Endodermal cell (in vitro differentiated cells): ENCODE measurements at regions not wholly inside any gene's neighbourhood (a gene's known extent, or its start where the extent isn't known, plus 50 kb on each side); places are given as distances from the start of the nearest gene placed in this dataset.

Experiments
- DNase-seq: peaks from one replicate; pipeline ENCODE4 v3.0.0-alpha.2; 2017
- H3K27ac ChIP-seq: 2 replicates; pipeline ENCODE4 v1.5.1; 2013; ENCODE audit warnings: mild to moderate bottlenecking, low read depth, low read length, moderate library complexity
- H3K27me3 ChIP-seq: 2 replicates; pipeline ENCODE4 v1.6.1; 2013; ENCODE audit warnings: mild to moderate bottlenecking, low read length, moderate library complexity; ENCODE audit not compliant: insufficient read depth, control insufficient read depth, poor library complexity, severe bottlenecking
- H3K36me3 ChIP-seq: 2 replicates; pipeline ENCODE4 v1.7.0; 2013; ENCODE audit warnings: mild to moderate bottlenecking, low read length, moderate library complexity; ENCODE audit not compliant: control insufficient read depth, insufficient read depth
- H3K4me1 ChIP-seq: one replicate; pipeline ENCODE4 v1.7.0; 2013; ENCODE audit warnings: low read length; ENCODE audit not compliant: control insufficient read depth, insufficient read depth
- H3K4me3 ChIP-seq: 2 replicates; pipeline ENCODE4 v1.5.1; 2013; ENCODE audit warnings: mild to moderate bottlenecking, low read length, moderate library complexity
- H3K9ac ChIP-seq: 2 replicates; pipeline ENCODE4 v1.6.1; 2013; ENCODE audit warnings: mild to moderate bottlenecking, low read length, moderate library complexity; ENCODE audit not compliant: poor library complexity, severe bottlenecking; ENCODE audit errors: extremely low read depth
- H3K9me3 ChIP-seq: 2 replicates; pipeline ENCODE4 v1.6.1; 2013; ENCODE audit warnings: mild to moderate bottlenecking, low read length, moderate library complexity; ENCODE audit not compliant: control insufficient read depth
- H3K27ac Mint-ChIP-seq: 2 replicates; pipeline ENCODE4 v1.8.0; 2020; ENCODE audit warnings: mixed read lengths
- H3K27me3 Mint-ChIP-seq: 2 replicates; pipeline ENCODE4 v1.8.0; 2021; ENCODE audit warnings: mild to moderate bottlenecking, mixed read lengths; ENCODE audit not compliant: insufficient read depth
- H3K36me3 Mint-ChIP-seq: 2 replicates; pipeline ENCODE4 v1.8.0; 2020; ENCODE audit warnings: low read depth, mixed read lengths
- H3K4me1 Mint-ChIP-seq: 2 replicates; pipeline ENCODE4 v1.8.0; 2020; ENCODE audit warnings: mixed read lengths
- H3K4me3 Mint-ChIP-seq: 2 replicates; pipeline ENCODE4 v1.8.0; 2020; ENCODE audit warnings: mild to moderate bottlenecking, moderate library complexity, mixed read lengths
- H3K9me3 Mint-ChIP-seq: 2 replicates; pipeline ENCODE4 v1.8.0; 2020; ENCODE audit warnings: mild to moderate bottlenecking, mixed read lengths
- CTCF ChIP-seq: fragments of 200-600 bp; sonication (generic); conservative IDR thresholded peaks from 2 replicates; pipeline ENCODE4 v1.5.0; 2021; ENCODE audit warnings: antibody characterized with exemption, mild to moderate bottlenecking
- WGBS, 2 experiments: methylation state at CpG; one replicate each; pipeline versions ENCODE4 v1.1.5 to v1.1.7; 2013; ENCODE audit warnings: missing lambda C conversion rate in 2 of 2, mixed read lengths in 1 of 2; ENCODE audit not compliant: insufficient coverage in 1 of 2, insufficient read length in 1 of 2; 5-methylcytosine and 5-hydroxymethylcytosine counted together

- TF ChIP-seq CTCF, result no peak
- no peaks in the 10 kb centered on the region for H3K9me3 Mint-ChIP-seq
- H3K4me3 Mint-ChIP-seq, result no peak overlapping the region
- Histone ChIP-seq H3K27me3 (no peaks in the 10 kb centered on the region), H3K9ac (no peak overlapping the region), H3K9me3 (no peaks in the 10 kb centered on the region), H3K27ac (no peak overlapping the region), H3K36me3 (no peaks in the 10 kb centered on the region), H3K4me1 (peaks cover 13% of the 10 kb centered on the region), H3K4me3 (no peak overlapping the region)
- H3K36me3 Mint-ChIP-seq, result no peaks in the 10 kb centered on the region
- no peak for DNase-seq
- peaks cover 3% of the 10 kb centered on the region for H3K27me3 Mint-ChIP-seq
- no peak overlapping the region for H3K27ac Mint-ChIP-seq
- WGBS, 2 experiments, result 92 to 100% methylated on average over 1 to 2 of the region's 2 CpGs
- H3K4me1 Mint-ChIP-seq, result peaks cover 44% of the 10 kb centered on the region
Measured at GRCh38 chr3:63126530-63126929, 151.6 kb upstream of the SYNPR start.

- WGBS, 2 experiments, result 75 to 88% methylated on average over 2 to 3 of the region's 3 CpGs
- no peak for TF ChIP-seq CTCF
- peaks cover 3% of the 10 kb centered on the region for H3K27me3 Mint-ChIP-seq
Measured at GRCh38 chr3:63128380-63128779, 149.7 kb upstream of the SYNPR start.

GRCh38 chr3:63130625-63131024 is 147.5 kb upstream of the SYNPR start:
- 12 to 24% methylated on average over 3 of the region's 3 CpGs for WGBS, 2 experiments
- no peak for TF ChIP-seq CTCF
- no peak overlapping the region for H3K4me3 ChIP-seq

More at GRCh38 chr3:63128380-63128779, 149.7 kb upstream of the SYNPR start:
- Histone ChIP-seq H3K4me1 (peaks cover 13% of the 10 kb centered on the region), H3K9ac (no peak overlapping the region), H3K36me3 (no peaks in the 10 kb centered on the region), H3K4me3 (no peak overlapping the region), H3K9me3 (no peaks in the 10 kb centered on the region), H3K27me3 (no peaks in the 10 kb centered on the region), H3K27ac (no peak overlapping the region)
- Mint-ChIP-seq H3K27ac (no peak overlapping the region), H3K4me3 (no peak overlapping the region), H3K4me1 (peaks cover 45% of the 10 kb centered on the region), H3K36me3 (no peaks in the 10 kb centered on the region), H3K9me3 (no peaks in the 10 kb centered on the region)
- peak; percentile 78 for DNase-seq

More at GRCh38 chr3:63130625-63131024, 147.5 kb upstream of the SYNPR start:
- no peak overlapping the region for H3K27ac Mint-ChIP-seq
- no peaks in the 10 kb centered on the region for H3K9me3 Mint-ChIP-seq
- Histone ChIP-seq H3K4me1 (peaks cover 17% of the 10 kb centered on the region), H3K9ac (no peak overlapping the region), H3K27ac (no peak overlapping the region), H3K9me3 (no peaks in the 10 kb centered on the region), H3K27me3 (no peaks in the 10 kb centered on the region), H3K36me3 (no peaks in the 10 kb centered on the region)
- no peak for DNase-seq
- H3K27me3 Mint-ChIP-seq, result no peaks in the 10 kb centered on the region
- H3K36me3 Mint-ChIP-seq, result no peaks in the 10 kb centered on the region
- peaks cover 56% of the 10 kb centered on the region for H3K4me1 Mint-ChIP-seq
- no peak overlapping the region for H3K4me3 Mint-ChIP-seq
